ENCODE measurements at regions not wholly inside any gene's neighbourhood (a gene's known extent, or its start where the extent isn't known, plus 50 kb on each side); places are given as distances from the start of the nearest gene placed in this dataset.
"Not testable (repeated sequence)": the region's sequence is repeated elsewhere in the genome, so short reads cannot be mapped to it uniquely, and the experiment has no call there.

DNA sequence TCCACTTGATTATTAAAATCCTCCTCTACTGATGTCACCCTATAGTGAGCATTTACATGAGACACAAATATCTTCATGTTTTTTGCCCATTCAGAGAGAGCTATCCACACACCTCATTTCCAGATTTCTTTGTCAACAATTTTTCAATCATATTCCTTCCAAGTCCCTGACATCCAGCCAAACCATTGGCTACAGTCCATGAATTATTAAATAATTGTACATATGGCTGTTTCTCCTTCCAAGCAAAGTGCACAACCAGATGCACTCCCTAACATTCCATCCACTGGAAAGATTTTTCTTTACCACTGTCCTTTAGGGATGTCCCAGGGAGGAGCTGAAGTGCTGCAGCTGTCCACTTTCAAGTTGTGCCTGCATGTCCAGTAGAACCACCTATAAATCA lies 328.0 kb upstream of the MDFIC2 start:
- DNase-seq (ENCODE audit: low read depth in 2 of 2): no peak

DNA sequence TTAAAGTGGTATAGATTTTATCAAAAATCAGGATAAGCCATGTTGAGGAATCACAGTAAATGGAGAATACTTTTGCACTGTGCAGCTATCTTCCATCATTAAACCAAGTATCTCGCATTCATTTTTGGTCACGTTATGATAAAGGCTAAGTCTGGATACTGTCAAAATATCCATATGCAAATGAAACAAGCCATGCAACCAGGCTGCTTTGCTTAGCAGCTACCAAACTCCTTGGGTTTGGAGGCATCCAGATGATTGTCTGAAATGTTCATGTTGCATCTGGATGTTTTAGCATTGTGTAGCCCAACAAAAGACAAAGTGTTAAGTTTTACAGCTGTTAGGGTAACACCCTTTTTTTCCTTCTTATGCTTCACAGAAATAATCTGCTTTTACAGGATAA lies 322.9 kb upstream of the MDFIC2 start:
- no peak for DNase-seq (ENCODE audit: low read depth in 2 of 2)

DNA sequence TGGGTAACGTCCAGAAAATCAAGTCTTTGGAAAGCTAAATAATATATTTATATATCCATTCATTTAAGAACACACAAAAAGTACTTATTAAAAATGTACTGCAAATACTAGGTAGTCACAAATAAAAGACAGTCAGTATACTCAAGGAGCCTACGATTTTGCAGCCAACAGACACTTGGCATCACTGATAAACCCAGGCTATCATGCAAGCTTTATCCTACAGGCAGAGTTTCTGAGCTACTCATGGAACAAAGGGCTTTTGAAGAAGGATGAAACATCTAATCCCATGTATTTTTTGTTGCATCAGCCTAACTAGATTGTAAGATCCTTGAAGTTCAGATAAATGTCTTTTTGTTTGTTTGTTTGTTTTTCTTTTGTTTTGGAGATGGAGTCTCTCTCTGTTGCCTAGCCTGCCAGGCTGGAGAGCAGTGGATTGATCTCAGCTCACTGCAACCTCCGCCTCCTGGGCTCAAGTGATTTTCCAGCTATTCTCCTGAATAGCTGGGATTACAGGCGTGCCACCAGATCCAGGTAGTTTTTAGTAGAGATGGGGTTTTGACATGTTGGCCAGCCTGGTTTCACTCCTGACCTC lies 319.4 kb upstream of the MDFIC2 start:
- no peak for DNase-seq (ENCODE audit: low read depth in 2 of 2)

DNA sequence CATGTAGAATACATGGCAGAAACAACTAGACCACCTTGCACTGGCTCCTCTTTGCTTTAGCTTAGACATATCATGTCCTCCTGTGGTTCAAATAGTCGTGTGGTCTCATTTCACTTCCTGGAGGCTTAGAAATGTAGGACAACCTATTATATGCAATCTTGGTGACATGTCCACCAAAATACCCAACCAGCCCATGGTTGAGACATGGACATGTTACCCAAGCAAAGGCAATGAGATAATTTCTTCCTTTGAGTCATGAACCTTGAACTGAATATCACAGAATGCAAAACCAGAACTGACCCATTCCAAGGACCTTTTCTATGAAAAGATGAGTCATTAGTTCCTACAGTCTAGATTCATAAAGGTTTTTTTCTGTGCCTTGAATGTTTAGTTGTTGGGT lies 309.0 kb upstream of the MDFIC2 start:
- DNase-seq (ENCODE audit: low read depth in 2 of 2): no peak

DNA sequence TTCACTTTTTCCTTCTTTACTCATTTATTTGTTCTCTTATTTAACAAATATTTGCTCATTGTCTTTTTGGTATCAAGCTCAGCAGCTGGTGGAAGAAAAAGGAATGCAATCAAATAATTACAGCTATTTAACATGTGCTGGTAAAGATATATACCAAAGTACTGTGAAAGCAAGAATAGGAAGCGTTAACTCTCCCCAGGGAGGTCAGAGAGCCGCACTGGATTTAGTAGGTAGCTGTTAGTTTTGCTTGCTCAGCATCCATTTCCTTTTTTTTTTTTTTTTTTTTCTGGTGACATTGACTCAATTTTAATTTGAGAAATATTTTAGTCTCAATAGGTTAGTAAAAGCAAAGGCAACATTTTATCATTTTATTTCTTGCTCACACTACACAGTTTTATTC lies 308.5 kb upstream of the MDFIC2 start:
- DNase-seq (ENCODE audit: low read depth in 2 of 2): no peak

DNA sequence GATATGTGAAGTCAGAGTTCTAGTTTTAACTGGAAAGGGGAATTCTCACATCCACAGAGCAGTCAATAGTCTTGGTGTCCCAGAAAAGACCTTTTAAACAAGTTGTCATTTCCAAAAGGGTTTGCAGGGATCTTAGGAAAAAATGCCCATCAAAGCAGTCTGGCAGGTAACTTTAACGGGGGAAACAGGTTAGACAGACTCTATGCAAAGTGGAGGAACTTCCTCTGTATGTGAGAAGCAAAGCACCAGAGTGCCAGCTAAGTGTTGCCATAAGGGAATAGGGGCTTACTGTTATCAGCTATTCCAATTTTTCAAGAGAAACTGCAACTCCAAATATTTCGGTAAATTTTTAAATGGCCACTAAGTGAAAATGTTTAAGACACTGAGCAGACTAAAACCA lies 307.9 kb upstream of the MDFIC2 start:
- no peak for DNase-seq (ENCODE audit: low read depth in 2 of 2)

DNA sequence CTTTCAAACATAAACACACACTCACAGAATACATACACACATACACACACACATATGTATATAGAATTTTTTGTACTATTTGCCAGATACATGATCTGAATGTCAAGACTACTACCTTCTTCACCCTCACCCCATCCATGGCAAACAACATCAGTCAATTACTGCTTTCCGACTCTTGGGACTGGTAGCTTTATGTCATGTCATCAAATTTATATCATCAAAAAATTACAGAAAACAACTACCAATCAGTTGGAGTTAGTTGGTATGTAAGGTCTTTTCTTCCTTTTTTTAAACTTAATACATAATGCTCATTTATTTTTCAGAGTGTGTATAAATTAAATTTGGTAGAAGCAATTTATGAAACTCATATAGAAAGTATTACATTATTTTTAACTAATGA lies 305.7 kb upstream of the MDFIC2 start:
- no peak for DNase-seq (ENCODE audit: low read depth in 2 of 2)

DNA sequence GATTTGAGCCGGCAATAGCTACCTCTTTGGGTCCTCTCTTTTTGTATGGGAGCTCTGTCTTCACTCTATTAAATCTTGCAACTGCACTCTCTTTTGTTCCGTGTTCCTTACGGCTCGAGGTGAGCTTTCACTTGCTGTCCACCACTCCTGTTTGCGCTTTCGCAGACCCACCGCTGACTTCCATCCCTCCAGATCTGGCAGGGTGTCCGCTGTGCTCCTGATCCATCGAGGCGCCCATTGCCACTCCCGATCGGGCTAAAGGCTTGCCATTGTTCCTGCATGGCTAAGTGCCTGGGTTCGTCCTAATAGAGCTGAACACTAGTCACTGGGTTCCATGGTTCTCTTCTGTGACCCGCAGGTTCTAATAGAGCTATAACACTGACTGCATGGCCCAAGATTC lies 304.9 kb upstream of the MDFIC2 start:
- DNase-seq (ENCODE audit: low read depth in 2 of 2): not testable (repeated sequence)

DNA sequence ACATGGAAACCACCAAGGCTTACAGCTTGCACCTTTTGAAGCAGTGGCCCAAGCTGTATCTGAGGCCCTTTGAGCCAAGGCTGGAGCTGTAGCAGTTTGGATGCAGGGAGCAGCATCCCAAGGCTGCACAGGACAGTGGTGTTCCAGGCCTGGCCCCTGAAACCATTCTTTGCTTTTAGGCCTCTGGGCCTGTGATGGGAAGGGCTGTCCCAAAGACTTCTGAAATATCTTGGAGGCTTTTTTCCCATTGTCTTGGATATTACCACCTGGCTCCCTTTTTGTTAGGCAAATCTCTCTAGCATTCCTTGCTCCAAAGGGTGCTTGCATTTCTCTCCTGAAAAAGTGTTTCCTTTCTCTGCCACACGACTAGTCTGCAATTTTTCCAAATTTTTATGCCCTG lies 302.8 kb upstream of the MDFIC2 start:
- DNase-seq (ENCODE audit: low read depth in 2 of 2): no peak

DNA sequence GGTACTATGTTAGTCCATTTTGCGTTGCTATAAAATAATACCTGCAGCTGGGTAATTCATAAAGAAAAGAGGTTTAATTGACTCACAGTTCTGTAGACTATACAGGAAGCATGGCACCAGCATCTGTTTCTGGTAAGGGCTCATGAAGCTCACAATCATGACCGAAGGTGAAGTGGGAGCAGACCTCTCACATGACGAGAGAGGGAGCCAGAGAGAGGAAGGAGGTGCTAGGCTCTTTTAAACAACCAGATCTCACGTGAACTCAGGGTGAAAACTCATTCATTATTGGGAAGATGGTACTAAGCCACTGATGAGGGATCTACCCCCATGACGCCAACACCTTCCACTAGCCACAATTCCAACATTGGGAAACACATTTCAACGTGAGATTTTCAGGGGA lies 301.7 kb upstream of the MDFIC2 start:
- DNase-seq (ENCODE audit: low read depth in 2 of 2): no peak

DNA sequence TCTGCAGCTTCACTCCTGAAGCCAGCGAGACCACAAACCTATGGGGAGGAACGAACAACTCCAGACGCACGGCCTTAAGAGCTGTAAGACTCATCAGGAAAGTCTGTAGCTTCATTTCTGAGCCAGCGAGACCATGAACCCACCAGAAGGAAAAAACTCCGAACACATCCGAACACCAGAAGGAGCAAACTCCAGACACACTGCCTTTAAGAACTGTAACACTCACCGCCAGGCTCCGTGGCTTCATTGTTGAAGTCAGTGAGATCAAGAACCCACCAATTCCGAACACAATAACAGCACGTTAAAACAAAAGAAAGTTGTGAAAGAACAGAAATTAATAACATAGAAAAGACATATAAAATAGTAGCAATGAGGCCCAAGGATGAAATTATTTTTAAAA lies 300.5 kb upstream of the MDFIC2 start:
- DNase-seq (ENCODE audit: low read depth in 2 of 2): no peak

DNA sequence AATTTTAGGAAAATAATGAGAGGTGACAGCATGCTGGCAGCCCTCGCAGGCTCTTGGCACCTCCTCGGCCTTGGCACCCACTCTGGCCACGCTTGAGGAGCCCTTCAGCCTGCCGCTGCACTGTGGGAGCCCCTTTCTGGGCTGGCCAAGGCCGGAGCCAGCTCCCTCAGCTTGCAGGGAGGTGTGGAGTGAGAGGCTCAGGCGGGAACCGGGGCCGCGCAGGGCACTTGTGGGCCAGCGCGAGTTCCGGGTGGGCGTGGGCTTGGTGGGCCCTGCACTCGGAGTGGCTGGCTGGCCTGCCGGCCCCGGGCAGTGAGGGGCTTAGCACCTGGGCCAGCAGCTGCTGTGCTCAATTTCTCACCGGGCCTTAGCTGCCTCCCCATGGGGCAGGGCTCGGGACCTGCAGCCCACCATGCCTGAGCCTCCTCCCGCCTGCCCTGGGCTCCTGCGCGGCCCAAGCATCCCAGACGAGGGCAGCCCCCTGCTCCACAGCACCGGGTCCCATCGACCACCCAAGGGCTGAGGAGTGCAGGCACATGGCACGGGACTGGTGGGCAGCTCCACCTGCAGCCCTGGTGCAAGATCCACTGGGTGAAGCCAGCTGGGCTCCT lies 299.3 kb upstream of the MDFIC2 start:
- DNase-seq (ENCODE audit: low read depth in 2 of 2): not testable (repeated sequence)

DNA sequence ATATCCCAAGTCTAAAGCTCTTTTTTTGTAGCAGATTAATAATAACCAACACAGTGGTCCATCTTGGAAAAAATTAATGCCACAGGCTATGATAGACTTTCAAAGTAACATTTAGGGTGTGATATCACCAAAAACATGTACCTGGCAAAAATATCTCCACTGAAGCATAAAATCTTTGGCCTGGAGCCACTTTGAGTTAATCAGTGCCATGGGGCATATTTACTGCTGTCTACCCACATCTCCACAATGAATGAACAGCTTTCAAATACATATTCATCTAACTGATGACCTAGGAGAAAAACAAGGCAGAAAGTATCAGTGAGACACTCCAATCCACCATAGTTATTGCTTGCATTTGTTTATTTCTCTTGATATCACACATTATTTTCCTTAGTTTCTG lies 296.0 kb upstream of the MDFIC2 start:
- DNase-seq (ENCODE audit: low read depth in 2 of 2): no peak

DNA sequence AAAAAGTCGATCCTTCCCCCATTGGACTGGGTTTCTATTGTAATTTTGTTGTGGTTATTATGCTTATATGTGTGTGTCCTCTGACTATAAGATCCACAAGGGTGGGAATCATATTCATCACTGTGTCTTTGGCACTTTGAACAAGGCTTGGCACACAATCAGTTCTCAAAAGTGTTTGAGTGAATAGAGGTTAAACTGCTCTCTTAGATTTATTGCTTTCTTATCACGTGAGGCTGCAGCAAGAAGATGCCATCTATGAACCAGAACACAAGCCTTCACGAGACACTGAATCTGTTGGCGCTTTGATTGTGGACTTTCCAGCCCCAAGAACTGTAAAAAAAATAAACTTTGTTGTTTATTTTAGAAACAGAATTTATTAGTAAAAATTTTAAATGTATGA lies 295.0 kb upstream of the MDFIC2 start:
- DNase-seq (ENCODE audit: low read depth in 2 of 2): no peak

DNA sequence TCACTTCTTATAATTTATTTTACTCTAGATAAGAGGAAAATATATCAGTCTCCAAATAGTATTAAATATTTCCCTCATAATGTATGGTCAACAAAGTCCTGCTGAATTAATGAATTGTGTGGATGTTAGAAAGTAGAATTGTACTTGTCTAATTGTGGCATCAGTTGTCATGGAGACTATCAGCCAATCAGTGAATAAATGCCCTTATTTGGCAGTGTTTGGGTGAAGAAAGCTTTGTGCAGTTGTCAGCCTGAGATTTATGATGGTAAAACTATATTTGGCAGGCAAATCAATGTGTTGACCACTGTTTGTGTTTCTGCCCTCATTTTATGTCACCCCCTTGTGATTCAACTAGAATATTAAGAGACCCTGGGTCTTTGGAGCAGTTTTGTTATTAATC lies 293.6 kb upstream of the MDFIC2 start:
- DNase-seq (ENCODE audit: low read depth in 2 of 2): no peak

DNA sequence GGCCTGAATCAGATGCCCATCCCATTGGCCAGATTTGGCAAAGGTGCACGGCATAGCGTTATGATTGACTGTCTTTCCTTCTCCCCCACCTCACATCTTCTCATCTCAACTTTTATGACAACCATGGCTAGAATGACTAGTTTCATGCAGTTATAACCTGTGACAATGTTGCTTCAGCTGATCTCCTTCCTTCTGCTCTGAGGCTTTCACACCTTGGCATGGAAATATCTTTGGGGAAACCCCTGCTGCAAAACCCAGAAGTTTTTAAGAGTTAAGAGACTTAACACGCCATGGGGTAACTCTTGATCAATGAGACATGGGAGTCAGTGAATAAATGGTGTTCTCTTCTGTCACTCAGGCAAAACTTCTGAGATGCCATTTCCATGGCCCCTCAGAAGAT lies 290.7 kb upstream of the MDFIC2 start:
- peak; percentile 0 to 7 for DNase-seq (ENCODE audit: low read depth in 2 of 2)

DNA sequence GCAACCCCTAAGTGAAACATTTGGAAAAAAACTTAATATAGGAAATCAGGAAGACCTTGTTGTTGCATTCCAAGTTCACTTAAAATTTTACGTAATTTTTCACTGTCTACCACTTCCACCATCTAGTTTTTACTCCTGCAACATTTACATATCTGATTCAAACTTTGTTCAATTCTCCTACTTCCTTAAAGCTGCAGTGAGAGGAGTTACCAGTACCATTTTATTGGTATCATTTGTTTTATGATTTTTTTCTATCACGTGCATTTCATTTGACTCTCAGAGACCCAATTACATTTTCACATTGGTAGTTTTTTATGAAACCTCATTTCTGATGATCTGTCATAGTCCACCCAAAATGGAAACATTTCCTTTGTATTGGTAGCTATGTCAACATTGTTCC lies 284.9 kb upstream of the MDFIC2 start:
- DNase-seq (ENCODE audit: low read depth in 2 of 2): no peak

DNA sequence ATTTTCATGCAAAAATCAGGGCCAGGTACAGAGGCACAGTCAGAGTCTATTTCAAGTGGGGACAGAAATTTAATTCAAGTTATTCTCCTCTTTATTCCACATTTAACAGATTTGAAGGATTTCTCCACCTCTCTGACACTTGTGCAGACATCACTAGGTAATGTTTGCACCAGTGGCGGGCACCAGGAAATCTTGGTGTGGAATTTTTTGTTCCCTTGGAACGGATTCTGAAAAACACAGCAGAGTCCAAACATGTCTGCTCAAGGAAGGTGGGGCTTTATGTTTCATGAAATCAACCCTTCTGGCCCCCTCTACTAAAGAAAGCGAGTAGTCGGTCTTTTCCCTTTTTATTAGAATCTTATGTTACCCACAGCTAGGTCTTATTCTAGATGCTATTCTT lies 271.2 kb upstream of the MDFIC2 start:
- DNase-seq (ENCODE audit: low read depth in 2 of 2): no peak

DNA sequence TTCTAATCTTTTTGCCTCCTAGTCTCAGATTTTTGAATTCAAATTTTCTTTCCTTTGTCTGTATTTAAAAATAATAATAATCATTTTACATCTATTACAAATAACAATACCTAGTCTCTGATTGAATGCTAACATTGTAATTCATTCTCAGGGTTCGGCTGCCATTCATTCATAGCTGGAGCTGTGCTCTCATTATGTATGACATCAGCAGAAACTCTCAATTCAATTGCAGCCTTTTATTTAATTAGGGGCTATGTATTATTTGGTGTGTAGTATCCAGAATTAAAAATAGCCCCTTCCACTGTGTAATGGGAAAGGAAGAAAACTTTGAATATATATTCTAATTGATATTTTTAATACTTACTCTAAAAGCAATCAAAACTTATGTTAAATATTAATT lies 270.4 kb upstream of the MDFIC2 start:
- no peak for DNase-seq (ENCODE audit: low read depth in 2 of 2)

DNA sequence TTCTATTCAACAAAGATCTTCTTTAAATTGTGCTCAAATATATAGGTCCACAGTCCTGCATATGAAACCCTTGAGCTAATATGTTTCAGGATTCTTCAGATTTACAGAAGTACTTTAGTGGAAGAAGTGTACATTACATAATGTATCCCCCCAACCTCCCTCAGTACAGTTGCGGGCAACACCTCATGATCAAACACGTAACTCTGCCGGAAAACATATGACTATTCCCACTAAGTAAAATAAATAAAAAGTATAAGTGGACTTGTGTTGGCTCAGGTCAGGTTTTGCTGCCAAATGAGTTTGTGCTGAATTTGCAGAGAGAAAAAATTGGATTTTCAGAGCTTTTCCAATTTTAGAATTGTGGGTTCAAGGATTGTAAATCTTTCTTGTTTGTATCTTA lies 267.6 kb upstream of the MDFIC2 start:
- no peak for DNase-seq (ENCODE audit: low read depth in 2 of 2)

DNA sequence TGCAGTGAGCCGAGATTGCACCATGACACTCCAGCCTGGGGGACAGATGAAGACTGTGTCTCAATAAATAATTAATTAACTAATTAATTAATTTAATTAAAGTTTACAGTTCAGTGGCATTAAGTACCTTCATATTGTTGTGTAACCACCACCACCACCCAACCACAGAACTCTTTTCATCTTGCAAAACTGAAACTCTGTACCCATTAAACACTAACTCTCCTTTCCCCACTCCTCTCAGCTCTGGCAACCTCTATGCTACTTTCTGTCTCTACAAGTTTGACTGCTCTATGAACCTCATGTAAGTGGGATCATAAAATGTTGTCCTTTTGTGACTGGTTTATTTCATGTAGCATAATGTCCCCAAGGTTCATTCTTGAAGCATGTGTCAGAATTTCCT lies 259.3 kb upstream of the MDFIC2 start:
- DNase-seq (ENCODE audit: low read depth in 2 of 2): no peak

DNA sequence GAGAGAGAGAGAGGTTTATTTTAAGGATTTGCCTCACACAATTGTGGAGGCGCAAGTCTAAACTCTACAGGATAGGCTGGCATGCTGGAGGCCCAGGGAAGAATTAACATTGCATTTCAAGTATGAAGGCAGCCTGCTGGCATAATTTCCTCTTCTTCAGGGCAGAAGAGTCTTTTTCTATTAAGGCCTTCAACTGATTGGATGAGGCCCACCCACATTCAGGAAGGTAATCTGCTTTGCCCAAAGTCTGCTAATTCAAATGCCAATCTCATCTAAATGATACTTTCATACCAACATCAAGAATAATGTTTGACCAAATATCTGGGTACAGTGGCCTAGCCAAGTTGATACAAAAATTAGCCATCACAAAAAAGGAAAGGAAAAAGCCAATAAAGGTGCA lies 258.1 kb upstream of the MDFIC2 start:
- no peak for DNase-seq (ENCODE audit: low read depth in 2 of 2)

DNA sequence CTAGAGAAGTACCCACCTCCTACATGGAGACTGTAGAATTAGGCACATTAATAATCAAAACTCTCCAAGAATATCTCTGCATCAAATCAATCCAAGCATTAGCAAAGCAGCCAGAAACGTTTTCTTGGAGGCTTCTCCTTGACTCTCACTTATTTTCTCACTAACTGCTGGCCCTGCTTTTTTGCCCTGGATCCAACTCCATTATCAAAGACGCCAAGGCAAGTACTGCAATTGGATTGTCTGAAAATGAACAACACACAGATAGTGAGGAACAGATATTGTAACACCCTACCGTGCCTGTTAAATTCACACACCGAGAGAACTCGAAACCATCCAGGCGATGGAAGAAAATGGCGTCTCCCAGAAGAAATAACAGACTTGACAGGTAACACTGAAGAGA lies 256.2 kb upstream of the MDFIC2 start:
- no peak for DNase-seq (ENCODE audit: low read depth in 2 of 2)

DNA sequence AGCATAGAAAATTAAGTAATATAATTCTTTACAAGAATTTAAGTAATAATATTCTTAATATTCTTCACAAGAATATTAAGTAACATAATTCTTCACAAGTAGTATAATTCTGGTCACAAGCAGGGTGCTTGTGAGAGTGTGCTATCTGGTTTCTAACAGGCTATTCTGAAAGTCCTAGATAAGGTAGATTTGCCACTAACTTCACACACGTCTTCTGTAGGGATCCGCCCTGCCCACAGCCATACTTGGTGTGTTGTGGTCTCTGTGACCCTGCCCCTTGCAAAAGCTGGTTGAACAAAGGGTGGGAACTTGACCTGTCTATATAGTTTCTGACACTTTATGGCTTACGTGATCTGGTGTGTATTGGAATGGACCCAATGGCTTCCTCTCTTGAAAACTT lies 253.4 kb upstream of the MDFIC2 start:
- DNase-seq (ENCODE audit: low read depth in 2 of 2): no peak
